Islet precursor cell (in vitro differentiated cells): ENCODE measurements at regions not wholly inside any gene's neighbourhood (a gene's known extent, or its start where the extent isn't known, plus 50 kb on each side); places are given as distances from the start of the nearest gene placed in this dataset.
"Not testable (repeated sequence)": the region's sequence is repeated elsewhere in the genome, so short reads cannot be mapped to it uniquely, and the experiment has no call there.

Experiments
- DNase-seq: peaks from one replicate; pipeline ENCODE4 v3.0.0-alpha.2; 2018

- no peak for DNase-seq
Observed at GRCh38 chr2:139526781-139527180, 746.6 kb upstream of the NXPH2 start.

GRCh38 chr2:139518321-139518720 lies 738.1 kb upstream of the NXPH2 start:
- DNase-seq: no peak

- DNase-seq: no peak
Observed at GRCh38 chr2:139514951-139515350, 734.8 kb upstream of the NXPH2 start.

- no peak for DNase-seq
Observed at GRCh38 chr2:139495851-139496250, 715.7 kb upstream of the NXPH2 start.

GRCh38 chr2:139492131-139492680 lies 712.0 kb upstream of the NXPH2 start:
- no peak for DNase-seq

- DNase-seq: no peak
Observed at GRCh38 chr2:139480161-139480650, 700.0 kb upstream of the NXPH2 start.

GRCh38 chr2:139478165-139478914 lies 698.1 kb upstream of the NXPH2 start:
- DNase-seq: no peak

GRCh38 chr2:139477618-139478017 lies 697.4 kb upstream of the NXPH2 start:
- no peak for DNase-seq

GRCh38 chr2:139469985-139470384 lies 689.8 kb upstream of the NXPH2 start:
- no peak for DNase-seq

- no peak for DNase-seq
Observed at GRCh38 chr2:139465789-139466188, 685.6 kb upstream of the NXPH2 start.

- DNase-seq: no peak
Observed at GRCh38 chr2:139457873-139458272, 677.7 kb upstream of the NXPH2 start.

GRCh38 chr2:139454251-139454650 lies 674.1 kb upstream of the NXPH2 start:
- no peak for DNase-seq

- no peak for DNase-seq
Observed at GRCh38 chr2:139439100-139439499, 658.9 kb upstream of the NXPH2 start.

- DNase-seq: no peak
Observed at GRCh38 chr2:139438478-139438877, 658.3 kb upstream of the NXPH2 start.

- DNase-seq: no peak
Observed at GRCh38 chr2:139427164-139427563, 647.0 kb upstream of the NXPH2 start.

GRCh38 chr2:139424101-139424500 lies 643.9 kb upstream of the NXPH2 start:
- no peak for DNase-seq

- no peak for DNase-seq
Observed at GRCh38 chr2:139411236-139411635, 631.0 kb upstream of the NXPH2 start.

- DNase-seq: not testable (repeated sequence)
Observed at GRCh38 chr2:139410833-139411174, 630.6 kb upstream of the NXPH2 start.

GRCh38 chr2:139410147-139410832 lies 630.1 kb upstream of the NXPH2 start:
- DNase-seq: not testable (repeated sequence)

GRCh38 chr2:139409212-139409611 lies 629.0 kb upstream of the NXPH2 start:
- no peak for DNase-seq

GRCh38 chr2:139403948-139404347 lies 623.8 kb upstream of the NXPH2 start:
- DNase-seq: no peak

- DNase-seq: no peak
Observed at GRCh38 chr2:139394801-139395200, 614.6 kb upstream of the NXPH2 start.

GRCh38 chr2:139389391-139389790 lies 609.2 kb upstream of the NXPH2 start:
- no peak for DNase-seq

- DNase-seq: no peak
Observed at GRCh38 chr2:139386401-139386800, 606.2 kb upstream of the NXPH2 start.
